NB4 (cell line): ENCODE measurements at regions not wholly inside any gene's neighbourhood (a gene's known extent, or its start where the extent isn't known, plus 50 kb on each side); places are given as distances from the start of the nearest gene placed in this dataset.

Experiments
- DNase-seq: peaks from one replicate; pipeline ENCODE4 v3.0.0; 2010; ENCODE audit warnings: low read depth
- H3K4me3 ChIP-seq: one replicate; pipeline ENCODE4 v1.5.1; 2011; ENCODE audit warnings: mild to moderate bottlenecking, low read depth, low read length, moderate library complexity
- MYC ChIP-seq: IDR thresholded peaks from 2 replicates; pipeline ENCODE4 v1.6.1; 2011; ENCODE audit warnings: low read depth, low read length
- POLR2A ChIP-seq: IDR thresholded peaks from 2 replicates; pipeline ENCODE4 v1.6.1; 2011; ENCODE audit warnings: mild to moderate bottlenecking; ENCODE audit not compliant: insufficient read length; ENCODE audit errors: extremely low read depth
- TF ChIP-seq, protein P1 (sequence below): IDR thresholded peaks from 2 replicates; pipeline ENCODE4 v1.6.1; 2011; ENCODE audit warnings: low read depth, low read length
- TF ChIP-seq, protein P2 (sequence below): IDR thresholded peaks from one replicate; pipeline ENCODE4 v1.5.1; 2012; ENCODE audit warnings: low read depth, low read length

DNA sequence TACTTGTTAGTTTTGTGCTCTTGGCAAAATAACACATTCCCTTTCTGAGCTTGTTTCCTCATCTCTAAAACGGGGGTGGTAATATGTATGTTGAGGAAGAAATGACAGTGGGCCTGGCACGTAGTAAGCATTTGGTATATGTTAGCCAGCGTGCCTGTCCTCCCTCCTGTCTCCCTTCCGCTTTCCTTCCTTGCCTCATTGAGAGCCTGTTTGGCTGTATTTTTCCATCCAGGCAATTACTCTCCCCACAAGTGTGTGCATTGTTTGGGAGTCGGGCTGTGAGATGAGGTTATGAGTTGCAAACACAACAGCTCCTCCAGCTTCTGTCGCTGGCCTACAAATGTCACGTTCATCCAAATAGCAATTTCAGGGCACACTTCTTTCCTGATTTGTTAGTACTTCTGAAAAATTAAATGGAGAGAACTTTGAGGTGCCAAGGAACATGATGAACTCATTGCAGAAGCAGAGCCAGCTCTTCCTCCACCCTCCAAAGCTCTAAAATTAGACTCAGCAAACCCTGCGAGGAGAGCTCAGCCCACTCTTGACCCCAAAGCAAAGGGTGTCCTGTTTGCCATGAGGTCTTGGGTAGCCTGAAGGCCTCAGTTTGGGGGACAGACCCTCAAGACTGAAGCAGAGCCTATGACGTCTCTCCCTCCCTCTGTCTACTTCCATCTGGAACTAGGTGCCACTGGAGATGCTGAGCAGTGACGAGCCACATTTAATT lies 50.7 kb upstream of the TOX2 start:
- DNase-seq, result no peak
- TF ChIP-seq, protein P1, sequence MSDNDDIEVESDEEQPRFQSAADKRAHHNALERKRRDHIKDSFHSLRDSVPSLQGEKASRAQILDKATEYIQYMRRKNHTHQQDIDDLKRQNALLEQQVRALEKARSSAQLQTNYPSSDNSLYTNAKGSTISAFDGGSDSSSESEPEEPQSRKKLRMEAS, result no peak
- TF ChIP-seq MYC, result no peak
- TF ChIP-seq, protein P2, sequence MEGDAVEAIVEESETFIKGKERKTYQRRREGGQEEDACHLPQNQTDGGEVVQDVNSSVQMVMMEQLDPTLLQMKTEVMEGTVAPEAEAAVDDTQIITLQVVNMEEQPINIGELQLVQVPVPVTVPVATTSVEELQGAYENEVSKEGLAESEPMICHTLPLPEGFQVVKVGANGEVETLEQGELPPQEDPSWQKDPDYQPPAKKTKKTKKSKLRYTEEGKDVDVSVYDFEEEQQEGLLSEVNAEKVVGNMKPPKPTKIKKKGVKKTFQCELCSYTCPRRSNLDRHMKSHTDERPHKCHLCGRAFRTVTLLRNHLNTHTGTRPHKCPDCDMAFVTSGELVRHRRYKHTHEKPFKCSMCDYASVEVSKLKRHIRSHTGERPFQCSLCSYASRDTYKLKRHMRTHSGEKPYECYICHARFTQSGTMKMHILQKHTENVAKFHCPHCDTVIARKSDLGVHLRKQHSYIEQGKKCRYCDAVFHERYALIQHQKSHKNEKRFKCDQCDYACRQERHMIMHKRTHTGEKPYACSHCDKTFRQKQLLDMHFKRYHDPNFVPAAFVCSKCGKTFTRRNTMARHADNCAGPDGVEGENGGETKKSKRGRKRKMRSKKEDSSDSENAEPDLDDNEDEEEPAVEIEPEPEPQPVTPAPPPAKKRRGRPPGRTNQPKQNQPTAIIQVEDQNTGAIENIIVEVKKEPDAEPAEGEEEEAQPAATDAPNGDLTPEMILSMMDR, result no peak
- no peak for TF ChIP-seq POLR2A
- no peak overlapping the region for H3K4me3 ChIP-seq

DNA sequence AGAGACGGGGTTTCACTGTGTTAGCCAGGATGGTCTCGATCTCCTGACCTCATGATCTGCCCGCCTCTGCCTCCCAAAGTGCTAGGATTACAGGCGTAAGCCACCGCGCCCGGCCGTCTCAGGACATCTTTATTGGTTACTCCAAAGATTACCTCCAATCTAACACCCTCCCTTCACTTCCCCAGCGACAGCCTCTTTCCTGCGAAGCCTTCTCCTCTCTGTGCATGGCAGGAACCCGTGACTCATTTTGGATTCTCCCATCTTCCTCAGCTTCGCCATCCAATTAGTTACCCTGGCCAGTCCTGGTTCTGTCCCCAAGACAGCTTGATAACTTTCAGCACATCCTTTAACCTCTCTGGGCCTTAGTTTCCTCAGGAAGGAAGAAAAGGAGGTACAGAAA lies 51.3 kb upstream of the TOX2 start:
- no peak for DNase-seq
- H3K4me3 ChIP-seq, result no peak overlapping the region
- TF ChIP-seq, protein P1, result no peak
- TF ChIP-seq, protein P2, result no peak
- TF ChIP-seq POLR2A (no peak), MYC (no peak)

DNA sequence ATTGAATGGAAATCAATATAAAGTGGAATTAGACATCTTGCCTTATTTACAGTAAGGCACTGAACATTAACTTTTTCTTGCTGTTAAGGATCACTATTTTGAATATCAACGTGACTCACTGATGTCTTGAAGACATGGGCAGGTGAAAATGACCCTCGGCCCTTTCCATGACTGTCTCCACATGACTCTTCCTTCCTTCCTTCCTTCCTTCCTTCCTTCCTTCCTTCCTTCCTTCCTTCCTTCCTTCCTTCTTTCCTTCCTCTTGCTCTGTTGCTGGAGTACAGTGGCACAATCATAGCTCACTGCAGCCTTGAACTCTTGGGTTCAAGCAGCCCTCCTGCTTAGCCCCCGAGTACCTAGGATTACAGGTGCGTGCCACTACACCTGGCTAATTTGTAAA lies 52.2 kb upstream of the TOX2 start:
- no peak overlapping the region for H3K4me3 ChIP-seq
- no peak for DNase-seq
- TF ChIP-seq, protein P1, result no peak
- TF ChIP-seq, protein P2, result no peak
- TF ChIP-seq POLR2A (no peak), MYC (no peak)

DNA sequence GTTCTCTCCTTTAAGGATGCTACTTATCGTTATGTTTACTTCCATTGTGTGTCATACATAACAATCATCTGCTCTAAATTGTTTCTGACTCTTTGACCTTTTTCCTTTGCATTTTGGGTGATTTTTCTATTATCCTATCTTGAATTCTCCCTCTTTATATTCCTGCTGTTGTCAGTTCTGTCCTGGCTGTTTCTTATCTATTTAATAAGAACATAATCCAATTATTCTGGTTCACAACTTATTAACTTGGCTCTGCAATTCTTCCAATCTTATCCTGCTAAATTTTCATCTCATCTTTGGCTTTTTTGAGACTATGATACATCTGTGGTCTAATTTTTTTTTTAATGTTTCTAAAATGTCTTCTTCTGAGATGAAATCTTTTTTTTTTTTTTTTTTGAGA lies 54.7 kb upstream of the TOX2 start:
- TF ChIP-seq, protein P2, result no peak
- TF ChIP-seq, protein P1, result no peak
- no peak for TF ChIP-seq MYC
- no peak for TF ChIP-seq POLR2A
- H3K4me3 ChIP-seq, result no peak overlapping the region
- no peak for DNase-seq

DNA sequence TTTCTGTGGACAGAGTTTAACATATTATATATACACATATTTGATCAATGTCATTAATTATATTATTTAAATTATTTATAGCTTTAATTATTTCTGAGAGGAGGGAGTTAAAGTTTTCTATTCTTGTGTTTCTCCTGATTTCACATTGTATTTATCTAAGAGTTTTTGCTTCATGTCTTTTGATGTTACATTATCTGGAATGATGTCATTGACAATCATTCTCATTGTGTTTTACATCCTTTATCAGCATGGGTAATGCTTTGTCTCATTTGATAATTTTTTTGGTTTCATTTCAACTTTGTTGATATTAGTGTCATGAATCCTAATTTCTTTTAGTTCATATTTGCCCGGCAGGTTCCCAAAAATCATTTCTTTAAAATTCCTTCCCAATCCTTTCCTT lies 56.7 kb upstream of the TOX2 start:
- H3K4me3 ChIP-seq, result no peak overlapping the region
- TF ChIP-seq MYC, result no peak
- TF ChIP-seq, protein P1, result no peak
- no peak for TF ChIP-seq POLR2A
- TF ChIP-seq, protein P2, result no peak
- DNase-seq, result no peak
